ENCODE measurements at regions not wholly inside any gene's neighbourhood (a gene's known extent, or its start where the extent isn't known, plus 50 kb on each side); places are given as distances from the start of the nearest gene placed in this dataset.

DNA sequence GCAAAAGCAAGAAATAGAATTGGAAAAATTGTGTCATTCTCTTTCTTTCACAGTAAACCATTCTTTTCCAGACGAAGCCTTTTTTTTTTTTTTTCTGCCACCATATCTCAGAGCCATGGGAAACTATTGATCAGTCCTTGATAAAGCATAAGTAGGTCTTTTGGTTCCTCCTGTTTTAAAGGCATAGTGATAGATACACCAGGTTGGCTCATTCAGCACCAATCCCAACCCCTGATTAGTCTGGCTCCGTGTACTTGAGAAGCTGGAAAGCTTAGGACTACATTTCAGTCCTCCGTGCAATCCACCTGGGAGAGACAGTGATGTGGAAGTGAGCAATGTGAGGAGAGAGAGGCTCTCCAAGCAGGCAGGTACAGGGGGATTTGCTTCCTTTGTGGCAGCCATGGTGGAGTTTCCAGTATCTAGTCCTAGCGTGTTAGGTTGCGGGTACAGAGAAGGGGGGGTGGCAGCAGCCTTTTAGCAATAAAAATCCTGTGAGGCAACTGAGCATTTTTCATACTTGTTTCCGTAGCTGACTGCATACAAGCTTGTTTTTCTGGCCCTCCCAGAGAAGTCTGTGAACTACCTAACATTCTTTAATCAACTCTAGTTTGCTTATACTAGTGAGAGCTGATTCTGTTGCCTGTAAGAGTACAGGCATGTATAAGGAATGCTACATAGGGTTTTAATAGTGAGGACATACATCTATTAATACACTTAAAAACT, 127.4 kb upstream of the CTTNBP2 start:
- no peaks in the 10 kb centered on the region for H3K27me3 ChIP-seq
- WGBS, 2 donors: 48% methylated on average over 6 of the region's 6 CpGs
- TF ChIP-seq, protein P1, sequence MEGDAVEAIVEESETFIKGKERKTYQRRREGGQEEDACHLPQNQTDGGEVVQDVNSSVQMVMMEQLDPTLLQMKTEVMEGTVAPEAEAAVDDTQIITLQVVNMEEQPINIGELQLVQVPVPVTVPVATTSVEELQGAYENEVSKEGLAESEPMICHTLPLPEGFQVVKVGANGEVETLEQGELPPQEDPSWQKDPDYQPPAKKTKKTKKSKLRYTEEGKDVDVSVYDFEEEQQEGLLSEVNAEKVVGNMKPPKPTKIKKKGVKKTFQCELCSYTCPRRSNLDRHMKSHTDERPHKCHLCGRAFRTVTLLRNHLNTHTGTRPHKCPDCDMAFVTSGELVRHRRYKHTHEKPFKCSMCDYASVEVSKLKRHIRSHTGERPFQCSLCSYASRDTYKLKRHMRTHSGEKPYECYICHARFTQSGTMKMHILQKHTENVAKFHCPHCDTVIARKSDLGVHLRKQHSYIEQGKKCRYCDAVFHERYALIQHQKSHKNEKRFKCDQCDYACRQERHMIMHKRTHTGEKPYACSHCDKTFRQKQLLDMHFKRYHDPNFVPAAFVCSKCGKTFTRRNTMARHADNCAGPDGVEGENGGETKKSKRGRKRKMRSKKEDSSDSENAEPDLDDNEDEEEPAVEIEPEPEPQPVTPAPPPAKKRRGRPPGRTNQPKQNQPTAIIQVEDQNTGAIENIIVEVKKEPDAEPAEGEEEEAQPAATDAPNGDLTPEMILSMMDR (IDR thresholded peaks at IDR 0.05): no peak
- intact Hi-C loops (cut with DNase I): no loop called here
- FAIRE-seq: no peak
- peak in 3 of 4 donors; percentile 35 to 75 (median 51) for ATAC-seq
- H3K27ac ChIP-seq: peak overlapping the region in 3 of 4 donors; percentile 22 to 36 (median 23)
- peak overlapping the region in 1 of 4 donors; percentile 6 for H3K4me3 ChIP-seq
- no peaks in the 10 kb centered on the region for H3K36me3 ChIP-seq
- H3K4me1 ChIP-seq: no peaks in the 10 kb centered on the region
- H3K9me3 ChIP-seq: no peaks in the 10 kb centered on the region
- no peak for DNase-seq

DNA sequence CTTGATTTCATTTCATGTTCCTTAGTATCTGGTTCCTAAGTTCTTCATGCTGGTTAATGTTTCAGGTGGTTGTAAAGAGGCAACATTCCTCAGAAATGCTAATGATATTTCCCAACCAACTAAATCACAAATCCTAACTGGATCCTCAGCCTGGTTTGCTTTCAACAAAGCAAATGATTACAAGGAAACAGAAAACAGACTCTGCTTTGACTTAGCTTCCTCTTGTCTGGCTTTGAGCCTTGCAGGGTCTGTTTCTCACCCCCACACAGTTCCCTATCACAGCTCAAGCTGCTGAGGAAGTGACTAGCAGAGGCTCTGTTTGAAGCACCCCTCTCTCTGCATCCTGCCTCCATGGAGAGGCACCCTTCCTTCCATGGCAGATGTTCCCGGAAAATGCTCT, 130.2 kb upstream of the CTTNBP2 start:
- Histone ChIP-seq H3K27ac (peak overlapping the region in 1 of 4 donors; percentile 45), H3K36me3 (no peaks in the 10 kb centered on the region), H3K4me3 (no peak overlapping the region), H3K9me3 (no peaks in the 10 kb centered on the region), H3K27me3 (no peaks in the 10 kb centered on the region), H3K4me1 (no peaks in the 10 kb centered on the region)
- TF ChIP-seq, protein P1 (IDR thresholded peaks at IDR 0.05): no peak
- WGBS, 2 donors: 20 to 64% methylated on average over 1 of the region's 1 CpG
- DNase-seq (no peak), ATAC-seq (peak in 2 of 4 donors; percentile 17 to 55), FAIRE-seq (no peak)
- intact Hi-C loops (cut with DNase I): no loop called here

DNA sequence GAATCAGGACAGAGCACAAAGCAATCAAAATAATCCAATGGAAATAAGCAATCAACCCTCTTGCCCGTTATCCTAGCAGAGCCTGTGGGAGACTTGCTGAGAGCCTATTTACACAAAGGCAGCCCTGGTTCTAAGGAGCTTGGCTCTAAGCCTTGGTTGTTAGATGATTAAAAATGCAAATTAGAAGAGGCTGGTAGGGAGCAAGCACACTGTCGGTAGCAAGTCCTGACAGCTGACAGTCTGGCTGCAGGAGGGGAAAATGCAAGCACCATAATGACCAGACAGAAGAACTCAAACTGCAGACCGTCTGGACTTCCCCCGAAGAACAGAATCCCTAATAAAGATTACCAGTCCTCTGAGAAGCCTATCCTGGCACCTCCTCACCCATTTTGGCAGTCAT, 131.8 kb upstream of the CTTNBP2 start:
- ATAC-seq (no peak), FAIRE-seq (no peak), DNase-seq (no peak)
- no peaks in the 10 kb centered on the region for H3K9me3 ChIP-seq
- 49 to 65% methylated on average over 4 of the region's 4 CpGs for WGBS, 2 donors
- intact Hi-C loops (cut with DNase I): no loop called here
- TF ChIP-seq, protein P1 (IDR thresholded peaks at IDR 0.05): no peak
- no peaks in the 10 kb centered on the region for H3K4me1 ChIP-seq
- no peak overlapping the region for H3K27ac ChIP-seq
- H3K4me3 ChIP-seq: no peak overlapping the region
- H3K36me3 ChIP-seq: no peaks in the 10 kb centered on the region
- no peaks in the 10 kb centered on the region for H3K27me3 ChIP-seq

DNA sequence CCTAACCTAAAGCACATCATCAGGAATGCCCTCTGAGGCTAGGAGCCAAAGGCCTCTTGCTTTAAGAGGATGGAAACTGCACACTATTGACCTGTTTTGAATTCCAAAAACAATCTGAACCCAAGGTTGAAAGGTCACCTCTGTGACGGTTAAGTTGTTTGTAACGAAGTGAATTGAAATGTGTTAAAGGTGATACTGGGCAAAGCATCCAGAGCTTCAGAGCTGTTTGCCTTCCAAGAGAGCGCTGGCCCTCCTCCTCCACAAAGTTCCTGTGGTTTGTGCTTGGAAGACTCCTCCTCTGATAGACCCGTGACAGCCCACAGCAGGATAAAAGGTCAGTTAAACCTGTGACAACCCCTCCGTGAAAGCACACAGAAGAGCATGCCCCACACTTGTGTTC, 133.7 kb upstream of the CTTNBP2 start:
- no peaks in the 10 kb centered on the region for H3K4me1 ChIP-seq
- H3K27ac ChIP-seq: no peak overlapping the region
- 34 to 44% methylated on average over 5 of the region's 5 CpGs for WGBS, 2 donors
- TF ChIP-seq, protein P1 (IDR thresholded peaks at IDR 0.05): no peak
- H3K9me3 ChIP-seq: no peaks in the 10 kb centered on the region
- H3K27me3 ChIP-seq: no peaks in the 10 kb centered on the region
- H3K4me3 ChIP-seq: no peak overlapping the region
- intact Hi-C loops (cut with DNase I): no loop called here
- DNase-seq: no peak
- ATAC-seq: no peak
- no peaks in the 10 kb centered on the region for H3K36me3 ChIP-seq
- FAIRE-seq: no peak

DNA sequence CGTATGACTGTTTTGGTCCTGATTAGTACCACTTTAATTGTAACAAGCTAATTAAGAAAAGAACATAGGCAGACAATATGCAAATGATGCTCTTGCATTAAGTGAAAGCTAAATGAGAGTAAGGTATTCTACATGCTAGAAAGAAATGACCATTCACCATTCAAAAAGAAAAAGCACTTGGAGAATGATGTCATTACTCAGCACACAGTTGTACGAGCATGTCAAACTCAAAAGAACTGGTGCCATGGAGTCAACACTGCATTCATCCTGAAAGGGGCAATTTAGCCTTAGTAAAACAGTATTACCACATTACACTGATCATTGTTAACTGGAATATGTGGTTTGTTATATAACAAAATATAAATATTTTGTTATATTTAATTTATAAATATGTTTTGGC, 136.2 kb upstream of the CTTNBP2 start:
- intact Hi-C loops (cut with DNase I): no loop called here
- peak; percentile 43 for FAIRE-seq

More for the DNA sequence above, 136.2 kb upstream of the CTTNBP2 start:
- DNase-seq (no peak), ATAC-seq (no peak)
- WGBS, 2 donors: 96 to 98% methylated on average over 2 of the region's 2 CpGs
- TF ChIP-seq, protein P1 (IDR thresholded peaks at IDR 0.05): no peak
- Histone ChIP-seq H3K9me3 (no peaks in the 10 kb centered on the region), H3K4me3 (no peak overlapping the region), H3K27ac (no peak overlapping the region), H3K4me1 (no peaks in the 10 kb centered on the region), H3K36me3 (no peaks in the 10 kb centered on the region), H3K27me3 (no peaks in the 10 kb centered on the region)
